Caco-2 (cell line): ENCODE measurements at regions not wholly inside any gene's neighbourhood (a gene's known extent, or its start where the extent isn't known, plus 50 kb on each side); places are given as distances from the start of the nearest gene placed in this dataset.

Experiments used
- BruUV-seq: library from RNA; stranded (reverse); fragments of 400-500 nt; replicated peaks from 2 replicates; lab custom pipeline; 2021; lab: Mats Ljungman, UMichigan
- CTCF ChIA-PET: fragments of 300-600 bp; sonication (Branson Sonifier 250); formaldehyde crosslinking; loops from one replicate; lab custom pipeline; 2022; ENCODE audit warnings: antibody characterized with exemption; lab: Charles Lee
- POLR2A ChIA-PET: fragments of 300-600 bp; sonication (Branson Sonifier 250); formaldehyde crosslinking; loops from one replicate; lab custom pipeline; 2022; ENCODE audit warnings: antibody characterized with exemption; lab: Charles Lee
- DNase-seq, 2 experiments: peaks; one replicate each; pipeline versions ENCODE4 v3.0.0 to v3.0.0-alpha.2; 2020 to 2022
- H3K27me3 ChIP-seq: replicated peaks from 2 replicates; pipeline ENCODE4 v1.6.0; 2011; ENCODE audit warnings: low read length; ENCODE audit not compliant: control insufficient read depth, insufficient read depth
- H3K36me3 ChIP-seq: 2 replicates; pipeline ENCODE4 v1.5.1; 2011; ENCODE audit warnings: low read length; ENCODE audit not compliant: control insufficient read depth, insufficient read depth
- H3K4me1 ChIP-seq: fragments of 250-450 bp; sonication (Bioruptor Pico); 2 replicates; pipeline ENCODE4 v1.5.1; 2020; ENCODE audit warnings: mild to moderate bottlenecking
- H3K4me3 ChIP-seq: 2 replicates; pipeline ENCODE4 v1.5.1; 2011; ENCODE audit warnings: low read depth, mild to moderate bottlenecking, control low read depth, low read length
- H3K9me3 ChIP-seq: fragments of 250-450 bp; sonication (Bioruptor Pico); 2 replicates; pipeline ENCODE4 v1.5.1; 2020; ENCODE audit warnings: mild to moderate bottlenecking, moderate library complexity
- H3K27ac Mint-ChIP-seq: one replicate; pipeline ENCODE4 v1.8.0; 2022; ENCODE audit warnings: mixed read lengths; ENCODE audit not compliant: unreplicated experiment
- H3K27me3 Mint-ChIP-seq: one replicate; pipeline ENCODE4 v1.8.0; 2022; ENCODE audit warnings: mixed read lengths; ENCODE audit not compliant: insufficient read depth, unreplicated experiment
- H3K36me3 Mint-ChIP-seq: one replicate; pipeline ENCODE4 v1.8.0; 2022; ENCODE audit warnings: mild to moderate bottlenecking, mixed read lengths; ENCODE audit not compliant: insufficient read depth, unreplicated experiment
- H3K4me1 Mint-ChIP-seq: one replicate; pipeline ENCODE4 v1.8.0; 2022; ENCODE audit warnings: low read depth, mixed read lengths; ENCODE audit not compliant: unreplicated experiment
- H3K4me3 Mint-ChIP-seq: one replicate; pipeline ENCODE4 v1.8.0; 2022; ENCODE audit warnings: mild to moderate bottlenecking, moderate library complexity, mixed read lengths; ENCODE audit not compliant: unreplicated experiment
- H3K9me3 Mint-ChIP-seq: one replicate; pipeline ENCODE4 v1.8.0; 2022; ENCODE audit warnings: mixed read lengths; ENCODE audit not compliant: unreplicated experiment
- CTCF ChIP-seq, 2 experiments: fragments of 200-600 bp in 1 of 2; IDR thresholded peaks; 1 replicate in 1 of 2; 2 replicates in 1 of 2; pipeline versions ENCODE4 v1.5.1 to v1.8.0; 2011 to 2022; ENCODE audit warnings: antibody characterized with exemption in 1 of 2, control low read depth in 1 of 2, inconsistent platforms in 1 of 2, low read depth in 1 of 2, low read length in 1 of 2, mild to moderate bottlenecking in 1 of 2, moderate library complexity in 1 of 2; ENCODE audit not compliant: insufficient read depth in 1 of 2, severe bottlenecking in 1 of 2, unreplicated experiment in 1 of 2
- intact Hi-C: fragments of 100-400 bp; cut with micrococcal nuclease; formaldehyde crosslinking; loops from one replicate; pipeline ENCODE4 v1.10.0; 2022; ENCODE audit not compliant: unreplicated experiment

GRCh38 chr2:117760916-117761315 lies 53.6 kb upstream of the DDX18 start:
- no peaks in the 10 kb centered on the region for H3K36me3 ChIP-seq
- no peak for DNase-seq
- no peaks in the 10 kb centered on the region for H3K27me3 Mint-ChIP-seq
- H3K36me3 Mint-ChIP-seq = no peaks in the 10 kb centered on the region
- no peaks in the 10 kb centered on the region for H3K4me1 ChIP-seq
- H3K27ac Mint-ChIP-seq = no peak overlapping the region
- no peaks in the 10 kb centered on the region for H3K9me3 Mint-ChIP-seq
- ChIA-PET CTCF (no interaction called here), POLR2A (no interaction called here)
- intact Hi-C loops = no loop called here
- no peaks in the 10 kb centered on the region for H3K9me3 ChIP-seq
- H3K4me3 ChIP-seq = no peak overlapping the region
- no TSS peak for BruUV-seq
- no peak overlapping the region for H3K4me3 Mint-ChIP-seq
- no peak for TF ChIP-seq CTCF (IDR thresholded peaks at IDR 0.05; ENCODE audit: insufficient read depth in 1 of 2, low read depth in 1 of 2, low read length in 1 of 2, severe bottlenecking in 1 of 2, unreplicated experiment in 1 of 2)
- H3K27me3 ChIP-seq = no peaks in the 10 kb centered on the region
- H3K4me1 Mint-ChIP-seq = no peaks in the 10 kb centered on the region

- Histone ChIP-seq H3K36me3 (no peaks in the 10 kb centered on the region), H3K4me1 (no peaks in the 10 kb centered on the region), H3K27me3 (no peaks in the 10 kb centered on the region), H3K9me3 (no peaks in the 10 kb centered on the region), H3K4me3 (no peak overlapping the region)
- Mint-ChIP-seq H3K4me1 (no peaks in the 10 kb centered on the region), H3K27ac (no peak overlapping the region), H3K27me3 (no peaks in the 10 kb centered on the region), H3K4me3 (no peak overlapping the region), H3K9me3 (no peaks in the 10 kb centered on the region), H3K36me3 (no peaks in the 10 kb centered on the region)
- POLR2A ChIA-PET = no interaction called here
- CTCF ChIA-PET = no interaction called here
- BruUV-seq = no TSS peak
- intact Hi-C loops = no loop called here
- TF ChIP-seq CTCF (IDR thresholded peaks at IDR 0.05; ENCODE audit: insufficient read depth in 1 of 2, low read depth in 1 of 2, low read length in 1 of 2, severe bottlenecking in 1 of 2, unreplicated experiment in 1 of 2) = no peak
- no peak for DNase-seq
These were observed 52.0 kb upstream of the DDX18 start for GRCh38 chr2:117762454-117762853.

- H3K9me3 ChIP-seq = no peaks in the 10 kb centered on the region
- no TSS peak for BruUV-seq
- H3K4me1 ChIP-seq = no peaks in the 10 kb centered on the region
- Mint-ChIP-seq H3K27me3 (no peaks in the 10 kb centered on the region), H3K4me1 (no peaks in the 10 kb centered on the region), H3K27ac (peak overlapping the region; percentile 35), H3K4me3 (no peak overlapping the region), H3K9me3 (no peaks in the 10 kb centered on the region), H3K36me3 (no peaks in the 10 kb centered on the region)
- H3K27me3 ChIP-seq = no peaks in the 10 kb centered on the region
- H3K4me3 ChIP-seq = no peak overlapping the region
- CTCF ChIA-PET = no interaction called here
- H3K36me3 ChIP-seq = no peaks in the 10 kb centered on the region
- DNase-seq = no peak
- intact Hi-C loops = no loop called here
- POLR2A ChIA-PET = no interaction called here
- TF ChIP-seq CTCF (IDR thresholded peaks at IDR 0.05; ENCODE audit: insufficient read depth in 1 of 2, low read depth in 1 of 2, low read length in 1 of 2, severe bottlenecking in 1 of 2, unreplicated experiment in 1 of 2) = no peak
These were observed 50.7 kb upstream of the DDX18 start for GRCh38 chr2:117763804-117764203.
